ENCODE measurements at regions not wholly inside any gene's neighbourhood (a gene's known extent, or its start where the extent isn't known, plus 50 kb on each side); places are given as distances from the start of the nearest gene placed in this dataset.
A peak's percentile ranks its signal among the peaks of the same experiment; 100 is the strongest.
"Not testable (repeated sequence)": the region's sequence is repeated elsewhere in the genome, so short reads cannot be mapped to it uniquely, and the experiment has no call there.

DNA sequence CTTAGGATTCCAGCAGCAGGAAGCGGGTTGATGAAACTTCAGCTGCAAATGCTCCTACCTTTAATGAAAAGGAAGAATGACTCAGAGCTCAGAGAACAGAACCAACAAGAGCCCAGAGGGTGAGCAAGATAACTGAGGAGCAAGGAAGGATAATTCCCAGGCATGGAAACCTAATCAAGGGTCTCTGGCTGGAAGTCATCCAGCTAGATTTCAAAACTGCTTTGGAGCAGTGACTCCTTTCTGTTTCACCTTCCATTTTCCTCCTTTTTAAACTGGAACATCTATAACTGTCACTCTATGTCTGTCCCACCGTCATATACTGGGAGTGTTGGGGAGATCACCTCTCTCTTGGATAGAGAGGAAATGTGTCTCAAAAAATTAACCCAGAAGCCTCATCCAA is 148.4 kb upstream of the RAB6C start:
- no peak for DNase-seq

DNA sequence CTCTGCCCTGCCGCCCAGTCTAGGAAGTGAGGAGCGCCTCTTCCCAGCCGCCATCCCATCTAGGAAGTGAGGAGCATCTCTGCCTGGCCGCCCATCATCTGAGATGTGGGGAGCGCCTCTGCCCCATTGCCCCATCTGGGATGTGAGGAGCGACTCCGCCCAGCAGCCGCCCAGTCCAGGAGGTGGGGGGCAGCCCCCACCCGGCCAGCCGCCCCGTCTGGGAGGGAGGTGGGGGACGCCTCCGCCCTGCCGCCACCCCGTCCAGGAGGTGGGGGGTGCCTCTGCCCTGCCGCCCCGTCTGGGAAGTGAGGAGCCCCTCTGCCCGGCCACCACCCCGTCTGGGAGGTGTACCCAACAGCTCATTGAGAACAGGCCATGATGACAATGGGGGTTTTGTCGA is 146.0 kb upstream of the RAB6C start:
- not testable (repeated sequence) for DNase-seq

DNA sequence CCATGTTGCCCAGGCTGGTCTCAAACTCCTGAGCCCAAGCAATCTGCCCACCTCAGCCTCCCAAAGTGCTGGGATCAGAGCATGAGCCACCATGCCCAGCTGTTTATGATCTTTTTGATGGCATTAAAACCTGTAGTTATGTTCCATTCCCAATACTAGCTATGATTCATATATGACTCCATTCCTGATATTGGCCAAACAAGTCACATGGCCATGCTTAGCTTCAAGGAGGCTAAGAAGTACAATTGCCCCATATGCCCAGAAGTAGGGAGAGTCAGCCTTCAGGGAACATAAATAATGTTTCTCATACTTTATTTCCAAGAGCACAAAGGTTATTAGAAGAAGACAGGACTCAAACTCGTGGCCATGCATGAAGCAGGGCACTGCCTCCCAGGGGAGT is 132.4 kb upstream of the RAB6C start:
- no peak for DNase-seq

DNA sequence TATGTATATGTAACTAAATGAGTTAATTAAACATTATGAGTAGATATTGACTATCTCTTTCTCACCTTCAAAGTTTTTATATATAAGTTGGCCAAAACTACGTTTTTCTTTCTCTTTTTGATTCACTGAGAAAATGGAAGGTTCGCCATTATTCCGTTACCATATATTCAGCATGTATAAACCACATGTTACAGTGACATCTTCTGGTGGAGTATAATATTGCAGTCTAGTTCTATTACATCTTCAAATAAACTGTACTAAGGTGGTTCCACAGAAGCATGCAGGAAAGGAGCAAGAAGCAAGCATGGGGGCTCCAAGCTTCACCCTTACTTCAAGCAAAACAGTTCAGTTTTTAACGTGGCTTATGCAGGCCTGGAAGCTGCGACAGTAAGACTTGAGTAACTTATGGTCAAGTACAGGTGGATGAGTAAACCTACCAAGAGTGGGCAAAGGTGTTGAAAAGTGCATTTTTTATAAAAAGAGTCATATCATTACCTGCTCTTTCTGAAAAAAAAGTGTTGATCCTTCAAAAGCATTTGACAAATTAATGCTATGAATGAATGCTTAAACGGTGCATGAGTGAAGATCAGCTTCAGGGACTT is 129.8 kb upstream of the RAB6C start:
- peak; percentile 74 for DNase-seq

DNA sequence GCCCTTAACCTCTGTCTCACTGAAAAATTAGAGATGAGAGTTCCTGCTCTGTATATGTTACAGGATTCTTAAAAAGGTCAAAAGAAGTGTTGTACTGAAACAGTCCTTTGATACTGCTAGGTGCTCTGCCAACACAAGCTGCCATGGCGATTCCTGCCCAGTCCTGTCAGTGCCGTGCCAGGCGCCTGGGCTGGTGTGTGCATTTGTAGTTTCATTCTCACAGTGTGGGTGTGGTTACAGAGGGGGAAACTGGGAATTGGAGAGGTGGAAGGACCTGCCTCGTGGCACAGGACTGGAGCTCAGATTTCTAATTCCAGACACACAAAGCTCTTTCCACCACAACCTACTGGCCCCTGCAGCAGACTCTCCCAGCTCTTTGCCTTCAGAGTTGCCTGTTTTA is 122.3 kb upstream of the RAB6C start:
- no peak for DNase-seq

DNA sequence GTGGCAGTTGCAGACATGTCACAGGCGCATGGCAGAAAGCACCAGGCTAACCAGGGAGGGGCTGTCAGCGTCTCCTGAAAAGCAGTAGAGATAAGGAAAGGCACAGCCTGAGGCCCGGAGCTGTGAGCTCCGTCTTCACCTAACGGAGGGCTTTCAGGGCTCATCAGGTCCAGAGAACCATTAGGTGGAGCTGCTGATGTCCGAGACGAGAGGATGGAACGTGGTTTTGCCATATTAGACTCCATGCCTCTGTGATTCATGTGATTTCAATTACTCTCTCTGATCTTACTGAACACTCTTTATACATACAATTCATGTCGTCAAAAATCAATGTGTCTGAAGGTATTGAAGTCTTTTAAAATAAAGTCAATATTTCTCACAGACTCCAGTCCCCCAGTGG is 120.3 kb upstream of the RAB6C start:
- no peak for DNase-seq

DNA sequence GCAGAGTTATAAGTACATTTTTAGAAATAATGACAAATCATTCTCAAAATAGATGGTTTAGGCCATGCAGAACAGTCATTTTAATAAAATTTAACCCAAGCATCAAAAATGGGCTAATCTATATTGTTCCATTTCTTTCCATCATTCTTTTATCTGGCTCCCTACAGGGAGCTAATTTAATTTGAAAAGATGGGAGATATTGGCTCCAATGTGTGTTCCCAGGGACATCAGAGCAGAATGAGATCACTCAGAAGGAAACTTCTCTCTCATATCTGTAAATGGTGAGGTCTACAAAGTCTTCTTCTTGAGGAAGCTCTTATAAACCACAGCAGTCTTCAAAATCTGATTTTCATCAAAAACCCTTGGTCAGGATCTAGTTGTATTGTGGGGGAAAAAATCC is 119.4 kb upstream of the RAB6C start:
- no peak for DNase-seq

DNA sequence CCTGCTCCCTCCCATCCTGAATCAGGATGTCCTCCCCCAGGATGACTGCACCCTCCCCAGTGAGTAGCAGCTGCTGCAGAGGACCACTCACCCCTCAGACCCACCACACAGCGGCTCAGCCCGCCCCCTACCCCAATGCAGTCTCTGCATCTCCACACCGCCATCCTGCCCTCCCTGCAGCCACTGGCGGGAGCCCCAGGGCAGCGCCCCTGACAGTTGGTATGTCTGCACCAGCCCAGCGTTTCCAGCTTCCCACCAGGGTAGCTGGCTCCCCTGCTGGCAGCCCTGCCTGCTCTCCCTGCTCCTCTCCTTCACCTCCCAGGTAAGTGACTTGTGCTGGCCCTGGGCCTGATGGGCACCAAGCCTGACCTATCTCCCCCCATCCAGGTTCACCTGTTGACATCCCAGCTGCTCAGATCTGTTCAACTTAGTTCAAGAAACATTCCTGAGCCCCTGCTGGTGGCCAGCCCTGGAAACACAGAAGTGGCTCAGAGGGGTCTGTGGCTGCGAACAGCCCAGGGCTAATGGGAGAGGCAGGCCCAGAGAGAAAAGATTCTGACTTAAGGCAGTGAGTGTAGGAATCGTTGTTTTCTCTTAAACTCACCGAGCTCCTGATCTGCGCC is 117.7 kb upstream of the RAB6C start:
- no peak for DNase-seq

DNA sequence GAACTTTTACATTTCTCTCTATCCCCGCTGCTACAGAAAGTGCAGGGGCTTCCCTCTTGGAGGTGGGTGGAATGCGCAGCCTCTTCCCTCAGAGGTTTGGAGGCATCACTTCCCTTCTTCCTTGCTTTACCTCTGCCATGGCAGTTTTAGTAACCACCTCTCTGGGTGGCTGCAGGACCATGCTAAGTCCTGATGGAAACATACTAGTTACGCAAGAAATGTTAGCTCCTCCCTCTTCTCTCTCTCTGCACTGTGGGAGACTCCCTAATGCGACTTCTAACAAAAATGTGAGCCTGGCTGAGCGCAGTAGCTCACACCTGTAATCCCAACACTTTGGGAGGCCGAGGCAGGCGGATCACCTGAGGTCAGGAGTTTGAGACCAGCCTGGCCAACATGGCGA is 116.8 kb upstream of the RAB6C start:
- DNase-seq, result no peak

DNA sequence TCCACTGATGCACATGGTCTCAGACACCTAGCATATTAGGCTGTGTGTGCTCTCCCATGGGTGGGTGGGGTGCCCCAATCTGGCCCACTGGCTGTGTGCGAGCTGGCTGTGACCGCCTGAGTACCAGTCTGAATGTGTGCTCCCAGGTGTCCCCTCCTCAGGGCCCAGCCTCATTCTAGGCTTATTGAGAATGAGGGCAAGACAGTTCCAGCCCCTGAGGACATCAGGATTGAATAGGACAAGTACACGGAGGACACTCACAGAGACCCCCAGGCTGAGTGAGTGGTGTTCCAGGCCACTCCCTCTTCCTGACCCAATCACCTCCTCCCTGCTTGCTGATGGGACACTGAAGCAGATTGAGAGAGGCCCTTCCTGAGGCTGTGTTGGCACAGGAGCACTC is 116.1 kb upstream of the RAB6C start:
- DNase-seq, result no peak

DNA sequence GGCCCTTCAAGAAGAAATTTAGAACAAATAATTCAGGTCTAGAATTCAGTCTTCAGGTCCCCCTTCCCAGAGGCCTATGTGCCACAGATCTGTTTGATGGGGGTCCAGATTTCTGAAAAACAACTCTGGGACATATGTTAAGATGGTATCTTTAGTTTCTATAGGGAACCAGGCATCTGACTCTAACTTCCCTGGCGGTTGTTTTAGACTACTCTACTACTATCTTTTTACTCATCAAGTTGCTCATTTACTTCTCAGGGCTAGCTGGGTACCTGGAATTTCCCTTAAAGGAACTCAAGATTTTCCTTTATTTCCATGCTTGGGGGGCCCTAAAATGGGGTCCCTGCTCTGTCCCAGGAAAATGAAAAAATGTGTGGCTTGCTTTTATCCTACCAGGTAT is 114.7 kb upstream of the RAB6C start:
- DNase-seq, result no peak

DNA sequence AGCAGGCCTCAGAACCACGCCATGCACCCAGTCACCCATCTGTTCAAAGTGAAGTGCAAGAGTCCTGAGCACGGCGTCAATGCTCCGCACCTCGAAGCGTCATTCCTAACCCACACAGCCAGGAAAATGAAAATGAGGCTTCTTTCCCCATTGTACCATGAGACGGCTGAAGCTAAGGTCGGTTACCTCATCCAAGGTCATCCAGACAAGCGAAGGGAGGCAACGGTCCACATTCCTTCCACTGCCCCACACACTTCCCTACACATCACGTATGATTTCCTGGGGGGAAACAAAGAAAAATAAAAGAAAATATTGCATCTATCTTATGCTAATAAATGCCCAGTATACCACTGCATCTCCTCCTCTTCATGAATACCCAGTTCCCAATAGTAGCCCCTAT is 113.5 kb upstream of the RAB6C start:
- no peak for DNase-seq

DNA sequence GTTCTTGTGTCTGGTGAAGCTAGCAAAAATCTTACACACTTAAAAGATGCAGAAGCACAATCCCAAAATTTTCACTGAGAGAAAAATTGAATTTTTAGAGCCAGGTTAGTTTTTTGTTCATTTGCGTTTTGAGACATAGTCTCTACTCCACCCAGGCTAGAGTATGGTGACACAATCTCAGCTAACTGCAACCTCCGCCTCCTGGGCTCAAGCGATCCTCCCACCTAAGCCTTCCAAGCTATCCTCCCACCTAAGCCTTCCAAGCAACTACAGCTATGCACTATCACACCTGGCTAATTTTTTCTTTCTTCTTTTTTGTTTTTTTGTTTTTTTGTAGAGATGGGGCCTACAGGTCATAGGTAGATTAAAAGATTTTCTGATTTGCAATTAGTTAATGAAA is 113.1 kb upstream of the RAB6C start:
- no peak for DNase-seq

DNA sequence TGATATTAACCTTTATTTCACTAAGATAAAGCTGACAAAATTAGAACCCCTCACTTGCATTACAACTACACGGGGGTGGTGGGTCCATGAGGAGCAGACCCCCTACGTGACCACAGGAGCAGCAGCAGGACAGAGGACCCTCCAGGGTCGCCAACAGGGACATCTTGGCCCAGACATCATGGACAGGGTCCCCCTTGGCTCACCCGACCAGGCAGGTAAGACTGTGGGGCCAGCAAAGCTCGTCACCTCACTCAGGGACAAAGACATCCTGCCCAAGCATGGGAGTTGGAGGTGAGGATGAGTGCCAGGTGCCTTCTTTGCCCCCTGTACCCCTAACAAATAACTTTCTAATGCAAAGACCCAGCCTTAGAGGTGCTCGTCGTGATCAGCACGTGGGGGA is 111.3 kb upstream of the RAB6C start:
- DNase-seq, result no peak

DNA sequence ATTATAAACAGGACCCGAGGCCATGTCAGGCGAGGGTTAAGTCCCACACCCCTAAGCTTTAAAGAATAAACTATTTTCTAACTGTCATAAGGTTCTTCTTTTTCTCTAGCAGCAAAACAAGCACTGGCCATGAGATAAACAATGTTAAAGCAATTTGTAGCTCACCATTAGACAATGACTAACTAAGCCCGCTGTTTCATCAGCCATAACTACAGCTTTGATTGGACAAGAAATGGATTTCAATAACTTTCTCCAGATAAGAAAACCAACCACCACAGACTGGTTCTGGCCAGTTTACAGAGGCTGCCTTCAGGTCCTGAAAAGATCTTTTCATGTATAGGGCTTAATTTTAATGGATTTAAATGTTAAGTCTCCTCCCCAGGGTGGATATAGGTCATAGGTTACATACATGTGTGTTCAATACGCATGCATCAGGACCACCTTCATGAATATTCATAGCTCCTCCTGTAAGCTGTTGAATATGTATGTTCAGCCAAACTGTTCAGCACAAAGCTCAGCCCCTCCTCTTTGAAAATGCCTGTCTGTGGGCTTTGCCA is 108.7 kb upstream of the RAB6C start:
- no peak for DNase-seq

DNA sequence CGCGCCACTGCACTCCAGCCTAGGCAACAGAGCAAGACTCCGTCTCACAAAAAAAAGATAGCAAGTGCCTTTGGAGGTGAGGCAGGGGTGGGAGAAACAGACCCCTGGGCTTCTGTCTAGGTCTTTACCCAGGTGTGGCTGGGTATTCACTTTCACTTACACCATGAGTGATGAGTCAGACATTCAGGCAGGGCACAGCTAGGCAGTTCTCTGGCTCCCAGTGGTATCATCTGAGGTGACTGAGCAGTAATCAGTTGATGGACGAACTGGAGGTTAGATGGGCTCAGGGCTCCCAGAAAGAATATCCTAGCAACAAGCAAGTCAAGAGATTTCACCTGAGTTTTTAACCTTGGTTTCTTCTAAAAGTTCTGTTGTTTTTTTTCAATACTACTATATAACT is 107.0 kb upstream of the RAB6C start:
- DNase-seq, result no peak

DNA sequence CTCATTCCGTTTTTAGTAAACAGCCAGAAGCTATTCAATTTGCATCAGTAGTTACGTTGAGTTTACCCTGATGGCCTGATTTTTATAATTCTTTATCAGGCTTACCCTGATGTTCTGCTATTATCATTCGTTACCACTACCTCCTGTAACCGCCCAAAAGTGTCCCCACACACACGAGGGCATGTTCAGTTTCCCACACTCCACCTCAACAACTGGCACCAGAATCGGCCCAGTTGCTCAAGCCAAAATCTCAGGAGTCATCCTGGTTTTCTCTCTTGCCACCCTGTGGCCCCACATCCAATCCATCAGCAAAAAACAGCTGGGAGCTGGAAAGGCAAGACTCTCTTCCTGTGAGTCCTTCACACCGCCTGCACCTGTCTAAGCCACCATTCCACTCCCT is 102.9 kb upstream of the RAB6C start:
- DNase-seq, result no peak

DNA sequence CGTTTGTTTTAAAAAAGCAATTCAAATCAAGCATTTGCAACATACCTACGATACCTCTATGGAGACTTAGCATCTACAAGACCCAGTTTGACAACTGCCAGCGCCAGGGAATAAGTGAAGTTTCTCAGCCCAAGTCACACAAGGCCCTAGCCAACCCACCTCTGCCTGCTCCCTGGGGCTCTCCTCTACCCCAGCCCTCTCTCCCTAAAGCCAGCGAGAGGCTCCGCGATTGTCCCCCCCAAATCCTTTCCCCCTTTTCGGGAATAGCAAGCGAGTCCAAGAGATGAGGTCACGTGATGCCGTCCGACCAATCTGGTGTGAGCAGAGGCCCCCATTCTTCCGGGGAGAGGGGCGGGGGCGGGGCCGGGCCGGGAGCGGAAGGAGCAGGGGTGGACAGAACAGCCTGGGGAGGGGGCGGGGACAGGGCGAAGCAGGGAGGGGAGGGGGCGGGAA is 102.2 kb upstream of the RAB6C start:
- DNase-seq, result peak; percentile 90

DNA sequence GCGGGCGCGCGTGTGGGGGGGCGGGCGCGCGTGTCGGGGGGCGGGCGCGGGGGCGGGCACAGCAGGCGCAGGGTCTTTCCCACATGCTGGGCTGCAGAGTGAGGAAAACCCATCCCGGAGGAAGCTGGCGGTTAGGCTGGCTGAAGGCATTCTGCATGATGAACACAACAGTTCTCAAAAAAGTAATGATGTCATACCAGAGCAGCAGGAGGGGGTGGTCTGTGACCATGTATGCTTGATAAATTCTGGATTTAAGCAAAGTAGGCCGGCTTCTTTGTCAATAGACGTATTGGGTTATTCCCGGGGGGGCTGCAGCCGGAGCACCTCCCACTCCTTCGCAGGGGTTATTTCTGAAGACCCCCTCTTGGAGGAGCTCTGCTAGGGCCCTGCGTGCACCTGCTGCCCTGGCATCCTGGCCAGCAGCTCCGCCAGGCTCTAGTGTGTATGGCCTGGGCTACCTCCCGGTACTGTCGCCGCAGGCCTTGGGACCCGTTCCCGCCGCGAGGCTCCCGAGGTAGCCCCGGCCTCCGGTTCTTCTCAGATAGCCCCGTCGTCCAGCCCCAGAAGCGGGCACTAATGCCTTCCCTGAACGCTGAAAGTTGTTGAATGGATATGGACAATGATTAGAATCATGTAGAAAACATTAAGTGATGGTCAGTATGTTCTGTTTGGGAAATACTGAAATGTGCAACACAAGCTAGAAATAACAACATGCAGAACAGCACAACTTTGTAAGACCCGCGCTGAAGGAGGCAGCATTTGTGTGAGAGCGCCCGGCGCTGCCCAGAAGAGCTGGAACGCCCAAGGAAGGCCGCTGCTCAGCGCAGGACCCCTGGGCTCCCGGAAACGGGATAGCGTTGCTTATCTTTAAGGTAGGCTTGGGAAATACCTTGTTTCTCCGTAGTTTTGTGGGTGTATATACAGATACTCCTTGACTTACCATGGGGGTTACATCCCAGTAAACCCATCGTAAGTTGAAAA is 101.4 kb upstream of the RAB6C start:
- no peak for DNase-seq

DNA sequence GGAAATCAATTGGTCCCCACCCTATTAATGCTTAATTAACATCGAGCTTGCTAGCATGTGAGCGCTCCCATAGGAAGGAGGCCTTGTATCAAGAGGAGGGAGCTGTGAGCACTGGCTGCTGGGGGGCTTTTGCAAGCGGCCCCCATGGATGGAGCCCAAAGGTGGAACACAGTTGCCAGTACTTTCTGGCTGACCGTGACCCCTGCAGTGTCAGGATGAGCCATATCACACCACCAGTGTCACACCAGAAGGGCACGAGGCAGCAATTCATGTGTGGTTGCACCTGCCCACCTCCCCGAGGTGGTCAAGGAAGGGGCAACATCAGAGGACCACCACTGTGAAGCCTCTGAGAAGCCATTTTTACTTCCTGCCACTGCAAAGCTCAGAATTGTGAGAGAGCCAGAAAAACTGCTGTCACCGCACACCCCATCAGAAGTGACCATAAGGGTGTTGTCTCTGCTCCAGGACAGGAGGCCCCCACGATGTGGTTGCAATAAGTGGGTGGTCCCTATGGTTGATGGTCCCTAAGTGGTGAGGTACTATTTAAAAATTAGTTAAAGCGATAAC is 99.8 kb upstream of the RAB6C start:
- no peak for DNase-seq

DNA sequence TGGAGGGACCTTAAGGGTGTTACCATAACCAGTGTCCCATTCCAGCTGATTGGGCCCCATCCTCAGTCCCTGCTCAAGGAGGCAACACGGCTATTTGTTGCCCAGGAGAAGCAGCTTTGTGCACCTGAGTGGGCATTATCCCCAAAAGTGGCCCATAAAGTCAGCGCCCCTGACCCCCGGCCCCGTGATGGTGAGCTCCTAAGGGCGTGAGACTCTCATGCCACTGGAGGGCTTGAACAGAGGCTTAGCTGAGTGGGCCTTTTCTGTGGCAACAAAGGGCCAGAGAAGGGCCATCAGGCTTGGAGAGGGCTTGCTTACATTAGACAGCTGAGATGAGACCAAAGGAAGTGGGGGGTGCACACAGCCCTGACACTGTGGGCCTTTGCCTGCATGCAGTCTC is 99.2 kb upstream of the RAB6C start:
- no peak for DNase-seq

DNA sequence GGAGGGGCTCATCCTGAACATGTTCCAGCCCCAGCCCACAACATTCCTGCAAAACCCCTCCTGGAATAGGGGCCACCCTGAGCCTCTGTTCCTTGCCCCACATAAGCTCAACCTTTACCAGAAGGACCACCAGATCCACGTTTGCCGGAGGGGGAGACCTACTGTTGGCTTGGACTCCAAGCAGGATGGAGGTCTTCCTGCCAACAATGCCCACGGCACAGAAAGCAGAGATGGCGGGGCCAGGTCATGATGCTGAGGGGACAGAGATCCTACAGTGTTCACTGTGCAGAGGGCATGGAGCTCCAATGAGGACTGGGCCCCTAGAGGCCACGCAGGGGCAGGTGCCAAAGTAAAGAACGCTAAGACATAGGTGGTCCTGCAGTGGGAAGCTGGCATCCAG is 98.5 kb upstream of the RAB6C start:
- DNase-seq, result no peak

DNA sequence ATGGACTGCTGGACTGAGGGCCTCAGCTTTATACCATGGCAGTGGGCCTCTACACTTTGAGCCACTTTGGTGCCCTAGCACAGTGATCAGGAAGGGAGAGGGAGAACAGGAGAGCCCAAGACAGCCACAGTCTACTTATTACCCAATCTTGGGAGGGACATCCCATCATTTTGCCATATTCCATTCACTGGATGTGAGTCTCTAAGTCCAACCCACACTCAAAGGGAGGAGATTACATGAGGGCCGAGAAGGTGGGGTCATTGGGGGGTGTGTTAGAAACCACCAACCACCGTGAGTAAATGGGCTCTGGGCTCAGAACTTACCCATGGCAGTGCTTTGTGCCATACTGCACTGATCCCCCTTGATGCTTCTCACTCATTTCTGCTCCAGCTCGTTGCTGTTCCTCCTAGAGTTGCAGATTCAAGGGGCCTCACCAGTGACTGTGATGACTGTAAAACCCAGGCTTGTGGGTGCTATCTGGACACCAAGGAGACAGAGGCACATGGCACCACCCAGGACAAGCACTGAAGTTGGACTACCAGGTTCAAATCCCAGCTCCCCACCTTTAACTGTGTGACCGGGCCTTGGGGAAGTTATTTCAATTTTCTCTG is 97.6 kb upstream of the RAB6C start:
- no peak for DNase-seq
